Inflammatory macrophage (primary cell): ENCODE measurements at regions not wholly inside any gene's neighbourhood (a gene's known extent, or its start where the extent isn't known, plus 50 kb on each side); places are given as distances from the start of the nearest gene placed in this dataset.

Experiments used
- DNase-seq, 2 donors: peaks; one replicate each; pipeline ENCODE4 v3.0.0-alpha.2; 2020 to 2022

GRCh38 chr1:170864876-170865538 lies 70.3 kb upstream of the MROH9 start:
- no peak for DNase-seq

- DNase-seq, result no peak
Measured at GRCh38 chr1:170866646-170867045, 68.7 kb upstream of the MROH9 start.

GRCh38 chr1:170871868-170872267 lies 63.5 kb upstream of the MROH9 start:
- DNase-seq, result no peak

- DNase-seq, result no peak
Measured at GRCh38 chr1:170872663-170873062, 62.7 kb upstream of the MROH9 start.

- DNase-seq, result no peak
Measured at GRCh38 chr1:170874671-170875070, 60.7 kb upstream of the MROH9 start.

GRCh38 chr1:170881268-170882265 lies 53.8 kb upstream of the MROH9 start:
- peak; percentile 10 to 15 for DNase-seq
